ENCODE measurements at regions not wholly inside any gene's neighbourhood (a gene's known extent, or its start where the extent isn't known, plus 50 kb on each side); places are given as distances from the start of the nearest gene placed in this dataset.
"Not testable (repeated sequence)": the region's sequence is repeated elsewhere in the genome, so short reads cannot be mapped to it uniquely, and the experiment has no call there.

- Mint-ChIP-seq H3K9me3 (peaks cover 4% of the 10 kb centered on the region), H3K4me3 (no peak overlapping the region), H3K4me1 (no peaks in the 10 kb centered on the region), H3K36me3 (no peaks in the 10 kb centered on the region), H3K27ac (no peak overlapping the region)
- DNase-seq (ENCODE audit: low spot score in 2 of 2) (no peak), ATAC-seq (no peak)
These were observed 136.3 kb downstream of the SLC35B3 start for GRCh38 chr6:8299034-8299433.

GRCh38 chr6:8282946-8283345, 152.4 kb downstream of the SLC35B3 start:
- H3K4me1 Mint-ChIP-seq; ATAC-seq; H3K27ac Mint-ChIP-seq; H3K36me3 Mint-ChIP-seq; H3K4me3 Mint-ChIP-seq; DNase-seq (ENCODE audit: low spot score in 2 of 2); H3K9me3 Mint-ChIP-seq: not testable (repeated sequence)

- ATAC-seq (no peak), DNase-seq (ENCODE audit: low spot score in 2 of 2) (no peak)
- H3K27ac Mint-ChIP-seq, result no peak overlapping the region
- H3K4me3 Mint-ChIP-seq, result no peak overlapping the region
- no peaks in the 10 kb centered on the region for H3K9me3 Mint-ChIP-seq
- H3K4me1 Mint-ChIP-seq, result no peaks in the 10 kb centered on the region
- no peaks in the 10 kb centered on the region for H3K36me3 Mint-ChIP-seq
These were observed 153.0 kb downstream of the SLC35B3 start for GRCh38 chr6:8282380-8282779.

- Mint-ChIP-seq H3K27ac (no peak overlapping the region), H3K36me3 (no peaks in the 10 kb centered on the region), H3K4me3 (no peak overlapping the region), H3K4me1 (no peaks in the 10 kb centered on the region), H3K9me3 (no peaks in the 10 kb centered on the region)
- ATAC-seq (no peak), DNase-seq (ENCODE audit: low spot score in 2 of 2) (no peak)
These were observed 156.1 kb downstream of the SLC35B3 start for GRCh38 chr6:8279041-8279805.

- Mint-ChIP-seq H3K4me3 (no peak overlapping the region), H3K9me3 (no peaks in the 10 kb centered on the region), H3K4me1 (no peaks in the 10 kb centered on the region), H3K36me3 (no peaks in the 10 kb centered on the region), H3K27ac (no peak overlapping the region)
- no peak for DNase-seq (ENCODE audit: low spot score in 2 of 2)
- ATAC-seq, result no peak
These were observed 156.8 kb downstream of the SLC35B3 start for GRCh38 chr6:8278562-8278961.

- Mint-ChIP-seq H3K4me3 (no peak overlapping the region), H3K36me3 (no peaks in the 10 kb centered on the region), H3K27ac (no peak overlapping the region), H3K4me1 (no peaks in the 10 kb centered on the region), H3K9me3 (no peaks in the 10 kb centered on the region)
- ATAC-seq (no peak), DNase-seq (ENCODE audit: low spot score in 2 of 2) (no peak)
These were observed 157.6 kb downstream of the SLC35B3 start for GRCh38 chr6:8277769-8278168.

GRCh38 chr6:8276148-8276547, 159.2 kb downstream of the SLC35B3 start:
- Mint-ChIP-seq H3K36me3 (no peaks in the 10 kb centered on the region), H3K9me3 (no peaks in the 10 kb centered on the region), H3K4me3 (no peak overlapping the region), H3K4me1 (no peaks in the 10 kb centered on the region), H3K27ac (no peak overlapping the region)
- DNase-seq (ENCODE audit: low spot score in 2 of 2) (no peak), ATAC-seq (no peak)

GRCh38 chr6:8275667-8276066, 159.7 kb downstream of the SLC35B3 start:
- H3K4me3 Mint-ChIP-seq, result no peak overlapping the region
- ATAC-seq, result no peak
- no peak for DNase-seq (ENCODE audit: low spot score in 2 of 2)
- H3K36me3 Mint-ChIP-seq, result no peaks in the 10 kb centered on the region
- no peak overlapping the region for H3K27ac Mint-ChIP-seq
- H3K4me1 Mint-ChIP-seq, result no peaks in the 10 kb centered on the region
- no peaks in the 10 kb centered on the region for H3K9me3 Mint-ChIP-seq

GRCh38 chr6:8274226-8274625, 161.1 kb downstream of the SLC35B3 start:
- Mint-ChIP-seq H3K9me3 (no peaks in the 10 kb centered on the region), H3K27ac (no peak overlapping the region), H3K4me1 (no peaks in the 10 kb centered on the region), H3K36me3 (no peaks in the 10 kb centered on the region), H3K4me3 (no peak overlapping the region)
- DNase-seq (ENCODE audit: low spot score in 2 of 2) (no peak), ATAC-seq (no peak)

GRCh38 chr6:8269872-8270454, 165.4 kb downstream of the SLC35B3 start:
- Mint-ChIP-seq H3K27ac (no peak overlapping the region), H3K36me3 (no peaks in the 10 kb centered on the region), H3K9me3 (peaks cover 2% of the 10 kb centered on the region), H3K4me1 (no peaks in the 10 kb centered on the region), H3K4me3 (no peak overlapping the region)
- ATAC-seq (no peak), DNase-seq (ENCODE audit: low spot score in 2 of 2) (no peak)

GRCh38 chr6:8269094-8269493, 166.3 kb downstream of the SLC35B3 start:
- Mint-ChIP-seq H3K4me3 (no peak overlapping the region), H3K4me1 (no peaks in the 10 kb centered on the region)

GRCh38 chr6:8268606-8269005, 166.3 kb upstream of the EEF1E1 start:
- no peak for ATAC-seq

More at GRCh38 chr6:8269094-8269493, 166.3 kb downstream of the SLC35B3 start:
- no peak for ATAC-seq
- H3K36me3 Mint-ChIP-seq, result no peaks in the 10 kb centered on the region
- no peak overlapping the region for H3K27ac Mint-ChIP-seq
- H3K9me3 Mint-ChIP-seq, result peaks cover 2% of the 10 kb centered on the region
- DNase-seq (ENCODE audit: low spot score in 2 of 2), result no peak

GRCh38 chr6:8268156-8268555, 165.8 kb upstream of the EEF1E1 start:
- H3K9me3 Mint-ChIP-seq, result peaks cover 2% of the 10 kb centered on the region

More at GRCh38 chr6:8268606-8269005, 166.3 kb upstream of the EEF1E1 start:
- Mint-ChIP-seq H3K4me3 (no peak overlapping the region), H3K36me3 (no peaks in the 10 kb centered on the region), H3K9me3 (peaks cover 2% of the 10 kb centered on the region), H3K27ac (no peak overlapping the region), H3K4me1 (no peaks in the 10 kb centered on the region)
- no peak for DNase-seq (ENCODE audit: low spot score in 2 of 2)

GRCh38 chr6:8260610-8261009, 158.3 kb upstream of the EEF1E1 start:
- H3K36me3 Mint-ChIP-seq, result no peaks in the 10 kb centered on the region
- H3K4me3 Mint-ChIP-seq, result no peak overlapping the region

More at GRCh38 chr6:8268156-8268555, 165.8 kb upstream of the EEF1E1 start:
- Mint-ChIP-seq H3K27ac (no peak overlapping the region), H3K4me3 (no peak overlapping the region), H3K36me3 (no peaks in the 10 kb centered on the region), H3K4me1 (no peaks in the 10 kb centered on the region)
- ATAC-seq (no peak), DNase-seq (ENCODE audit: low spot score in 2 of 2) (no peak)

GRCh38 chr6:8246403-8246802, 144.1 kb upstream of the EEF1E1 start:
- DNase-seq (ENCODE audit: low spot score in 2 of 2) (no peak), ATAC-seq (no peak)
- Mint-ChIP-seq H3K9me3 (no peaks in the 10 kb centered on the region), H3K36me3 (no peaks in the 10 kb centered on the region), H3K4me3 (no peak overlapping the region), H3K4me1 (no peaks in the 10 kb centered on the region), H3K27ac (no peak overlapping the region)

More at GRCh38 chr6:8260610-8261009, 158.3 kb upstream of the EEF1E1 start:
- ATAC-seq (no peak), DNase-seq (ENCODE audit: low spot score in 2 of 2) (no peak)
- Mint-ChIP-seq H3K9me3 (no peaks in the 10 kb centered on the region), H3K4me1 (no peaks in the 10 kb centered on the region), H3K27ac (no peak overlapping the region)

GRCh38 chr6:8245726-8246125, 143.4 kb upstream of the EEF1E1 start:
- ATAC-seq, result no peak
- DNase-seq (ENCODE audit: low spot score in 2 of 2), result no peak

More at GRCh38 chr6:8245726-8246125, 143.4 kb upstream of the EEF1E1 start:
- Mint-ChIP-seq H3K4me3 (no peak overlapping the region), H3K36me3 (no peaks in the 10 kb centered on the region), H3K27ac (no peak overlapping the region), H3K9me3 (no peaks in the 10 kb centered on the region), H3K4me1 (no peaks in the 10 kb centered on the region)

Data from stimulated activated effector memory CD8-positive, alpha-beta T cell treated with anti-CD3 and anti-CD28 coated beads, Interleukin-12 subunit alpha, Interleukin-12 subunit beta, amount 100 ng/mL, for 72 hours (primary cell).